Natural killer cell treated with Interleukin-12 subunit alpha and Interleukin-12 subunit beta and Interleukin-15 and Interleukin-18, amount 100 ng/mL, for 72 hours (primary cell): ENCODE measurements at regions not wholly inside any gene's neighbourhood (a gene's known extent, or its start where the extent isn't known, plus 50 kb on each side); places are given as distances from the start of the nearest gene placed in this dataset.

Experiments used
- ATAC-seq, 2 donors: fragments of 150-1000 bp; cut with Tn5 transposase in 1 of 2; sonication (Bioruptor Pico), chemical (Tn5 transposase) in 1 of 2; 2 replicates each; pipeline ENCODE4 v1.10.0; 2021
- DNase-seq: peaks from one replicate; pipeline ENCODE4 v3.0.0; 2022; ENCODE audit warnings: low spot score
- H3K27ac Mint-ChIP-seq, 2 donors: 1 replicate in 1 of 2; 2 replicates in 1 of 2; pipeline ENCODE4 v1.8.0; 2022; ENCODE audit warnings: mixed read lengths in 2 of 2, mild to moderate bottlenecking in 1 of 2, moderate library complexity in 1 of 2
- H3K27me3 Mint-ChIP-seq, 2 donors: 1 replicate in 1 of 2; 2 replicates in 1 of 2; pipeline ENCODE4 v1.8.0; 2022; ENCODE audit warnings: mixed read lengths in 2 of 2
- H3K36me3 Mint-ChIP-seq: one replicate; pipeline ENCODE4 v1.8.0; 2022; ENCODE audit warnings: mixed read lengths
- H3K4me1 Mint-ChIP-seq, 2 donors: 1 replicate in 1 of 2; 2 replicates in 1 of 2; pipeline ENCODE4 v1.8.0; 2022; ENCODE audit warnings: low read depth in 2 of 2, mixed read lengths in 2 of 2, mild to moderate bottlenecking in 1 of 2
- H3K4me3 Mint-ChIP-seq: one replicate; pipeline ENCODE4 v1.8.0; 2022; ENCODE audit warnings: mixed read lengths
- H3K9me3 Mint-ChIP-seq: 2 replicates; pipeline ENCODE4 v1.8.0; 2022; ENCODE audit warnings: mixed read lengths

DNA sequence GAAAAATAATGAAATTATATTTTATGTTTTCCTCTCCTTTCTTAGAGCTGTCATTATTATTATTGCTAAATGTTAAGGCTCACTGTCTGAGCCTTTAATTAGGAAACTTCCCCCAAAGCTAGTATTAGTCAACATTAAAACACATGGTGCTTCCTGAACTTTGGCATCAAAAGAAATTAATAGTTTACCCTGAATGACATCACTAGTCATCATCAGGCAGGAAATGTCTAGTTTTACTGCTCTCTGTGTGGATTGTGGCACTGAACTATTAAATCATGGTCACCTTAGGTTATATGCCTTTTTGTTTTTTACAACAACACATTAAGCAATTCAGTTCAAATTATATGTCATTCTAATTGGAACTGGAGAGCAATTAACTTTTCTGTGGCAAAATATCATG is 595.5 kb downstream of the SLITRK1 start:
- ATAC-seq = no peak
- H3K9me3 Mint-ChIP-seq = peaks cover 3% of the 10 kb centered on the region
- no peaks in the 10 kb centered on the region for H3K27me3 Mint-ChIP-seq

GRCh38 chr13:83281654-83282053 is 600.6 kb downstream of the SLITRK1 start:
- no peak for DNase-seq
- H3K27me3 Mint-ChIP-seq = no peaks in the 10 kb centered on the region
- no peaks in the 10 kb centered on the region for H3K36me3 Mint-ChIP-seq
- H3K27ac Mint-ChIP-seq = no peak overlapping the region
- H3K4me3 Mint-ChIP-seq = no peak overlapping the region
- no peak for ATAC-seq
- peaks cover 5% of the 10 kb centered on the region for H3K9me3 Mint-ChIP-seq
- H3K4me1 Mint-ChIP-seq = no peaks in the 10 kb centered on the region

More for the DNA sequence above, 595.5 kb downstream of the SLITRK1 start:
- no peaks in the 10 kb centered on the region for H3K36me3 Mint-ChIP-seq
- no peak overlapping the region for H3K4me3 Mint-ChIP-seq
- no peaks in the 10 kb centered on the region for H3K4me1 Mint-ChIP-seq
- H3K27ac Mint-ChIP-seq = no peak overlapping the region
- DNase-seq = no peak

DNA sequence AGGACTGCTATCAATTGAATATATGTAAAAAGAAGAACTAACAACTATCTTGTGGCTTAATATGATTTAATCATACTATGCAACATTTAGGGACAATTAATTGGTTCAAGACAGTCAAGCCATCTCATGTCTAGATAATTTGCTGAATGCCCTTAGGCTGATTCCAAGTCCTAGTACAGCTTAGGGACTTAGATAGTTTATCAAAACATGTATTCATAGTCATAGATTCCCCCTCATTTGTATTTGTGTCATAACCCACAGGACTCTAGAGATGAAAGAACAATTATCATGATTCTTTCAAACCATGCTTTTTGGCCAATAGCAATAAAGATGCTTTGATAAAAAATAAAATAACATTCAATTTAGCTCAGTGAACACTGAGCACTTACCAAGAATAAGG is 607.6 kb downstream of the SLITRK1 start:
- H3K27ac Mint-ChIP-seq = no peak overlapping the region
- no peak for ATAC-seq

GRCh38 chr13:83272652-83273240 is 609.5 kb downstream of the SLITRK1 start:
- peaks cover 3% of the 10 kb centered on the region for H3K9me3 Mint-ChIP-seq

More for the DNA sequence above, 607.6 kb downstream of the SLITRK1 start:
- Mint-ChIP-seq H3K27me3 (no peaks in the 10 kb centered on the region), H3K4me1 (no peaks in the 10 kb centered on the region), H3K4me3 (no peak overlapping the region), H3K36me3 (peaks cover 5% of the 10 kb centered on the region), H3K9me3 (peaks cover 3% of the 10 kb centered on the region)
- DNase-seq = no peak

DNA sequence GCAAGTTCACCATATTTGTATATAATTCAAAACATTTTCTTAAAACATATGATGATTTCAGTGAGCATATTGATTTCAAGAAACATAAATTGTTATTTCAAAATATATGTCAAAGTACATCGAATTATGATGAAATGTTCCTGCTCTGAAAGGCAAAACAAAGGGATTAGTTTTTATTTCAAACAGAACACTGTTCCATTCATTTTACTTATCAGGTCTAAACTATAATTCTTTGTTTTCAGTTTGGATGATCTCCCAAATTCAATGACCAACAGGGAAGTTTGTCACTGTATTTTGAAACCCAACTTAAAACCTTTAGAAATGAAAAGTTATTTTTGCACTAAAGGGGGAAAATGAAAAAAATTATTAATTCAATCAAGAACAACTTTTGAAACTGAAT is 610.2 kb downstream of the SLITRK1 start:
- Mint-ChIP-seq H3K27me3 (no peaks in the 10 kb centered on the region), H3K4me3 (no peak overlapping the region), H3K36me3 (peaks cover 7% of the 10 kb centered on the region), H3K4me1 (no peaks in the 10 kb centered on the region), H3K27ac (no peak overlapping the region), H3K9me3 (peaks cover 9% of the 10 kb centered on the region)
- no peak for DNase-seq
- no peak for ATAC-seq

More at GRCh38 chr13:83272652-83273240, 609.5 kb downstream of the SLITRK1 start:
- Mint-ChIP-seq H3K4me3 (no peak overlapping the region), H3K27ac (no peak overlapping the region), H3K36me3 (peaks cover 5% of the 10 kb centered on the region), H3K27me3 (no peaks in the 10 kb centered on the region), H3K4me1 (no peaks in the 10 kb centered on the region)
- no peak for ATAC-seq
- DNase-seq = no peak

DNA sequence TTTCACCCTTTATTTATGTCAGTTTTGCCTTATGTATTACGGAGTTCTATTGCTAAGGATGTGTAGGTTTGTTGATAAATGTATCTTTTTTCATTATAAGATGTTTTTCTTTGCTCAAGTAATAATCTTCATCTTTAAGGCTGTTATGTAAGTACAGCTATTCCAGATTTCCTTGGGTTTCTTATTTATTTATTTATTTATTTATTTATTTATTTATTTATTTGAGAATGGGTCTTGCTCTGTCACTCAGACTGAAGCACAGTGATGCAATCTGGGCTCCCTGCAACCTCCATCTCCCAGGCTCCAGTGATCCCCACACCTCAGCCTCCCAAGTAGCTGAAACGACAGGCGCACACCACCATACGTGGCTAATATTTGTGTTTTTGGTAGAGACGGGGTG is 617.0 kb downstream of the SLITRK1 start:
- peaks cover 22% of the 10 kb centered on the region for H3K9me3 Mint-ChIP-seq
- H3K27me3 Mint-ChIP-seq = no peaks in the 10 kb centered on the region
- DNase-seq (no peak), ATAC-seq (no peak)
- no peak overlapping the region for H3K4me3 Mint-ChIP-seq
- H3K4me1 Mint-ChIP-seq = no peaks in the 10 kb centered on the region
- H3K36me3 Mint-ChIP-seq = peaks cover 8% of the 10 kb centered on the region
- H3K27ac Mint-ChIP-seq = no peak overlapping the region

DNA sequence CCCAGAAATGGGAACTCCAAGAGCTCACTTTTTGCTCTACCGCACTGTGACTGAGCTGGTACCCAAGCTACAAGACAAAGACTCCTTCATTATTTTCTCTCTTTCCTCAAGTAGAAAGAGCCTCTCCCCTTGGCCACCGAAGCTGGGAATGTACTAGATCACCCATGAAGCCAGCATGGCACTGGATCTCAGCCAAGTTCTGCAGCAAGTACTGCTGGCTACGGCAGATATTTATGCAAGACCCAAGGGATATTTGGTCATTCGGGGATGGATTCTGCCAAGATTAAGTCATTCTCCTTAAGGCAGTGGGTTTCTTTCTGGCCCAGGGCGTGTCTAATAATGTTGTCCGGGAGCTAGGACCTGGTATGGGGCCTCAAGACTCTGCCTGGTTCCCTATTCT is 633.5 kb downstream of the SLITRK1 start:
- no peaks in the 10 kb centered on the region for H3K4me1 Mint-ChIP-seq
- no peak overlapping the region for H3K27ac Mint-ChIP-seq
- DNase-seq (no peak), ATAC-seq (no peak)
- no peaks in the 10 kb centered on the region for H3K27me3 Mint-ChIP-seq
- H3K9me3 Mint-ChIP-seq = peaks cover 24% of the 10 kb centered on the region
- no peak overlapping the region for H3K4me3 Mint-ChIP-seq
- H3K36me3 Mint-ChIP-seq = peaks cover 23% of the 10 kb centered on the region

GRCh38 chr13:83232626-83233025 is 649.6 kb downstream of the SLITRK1 start:
- ATAC-seq (no peak), DNase-seq (no peak)
- Mint-ChIP-seq H3K4me1 (no peaks in the 10 kb centered on the region), H3K9me3 (peaks cover 12% of the 10 kb centered on the region), H3K4me3 (no peak overlapping the region), H3K27me3 (no peaks in the 10 kb centered on the region), H3K27ac (no peak overlapping the region), H3K36me3 (no peaks in the 10 kb centered on the region)

GRCh38 chr13:83229574-83230305 is 652.5 kb downstream of the SLITRK1 start:
- no peaks in the 10 kb centered on the region for H3K27me3 Mint-ChIP-seq
- ATAC-seq (no peak), DNase-seq (no peak)
- no peak overlapping the region for H3K27ac Mint-ChIP-seq
- H3K4me3 Mint-ChIP-seq = no peak overlapping the region
- H3K9me3 Mint-ChIP-seq = peaks cover 10% of the 10 kb centered on the region
- H3K4me1 Mint-ChIP-seq = no peaks in the 10 kb centered on the region
- no peaks in the 10 kb centered on the region for H3K36me3 Mint-ChIP-seq

DNA sequence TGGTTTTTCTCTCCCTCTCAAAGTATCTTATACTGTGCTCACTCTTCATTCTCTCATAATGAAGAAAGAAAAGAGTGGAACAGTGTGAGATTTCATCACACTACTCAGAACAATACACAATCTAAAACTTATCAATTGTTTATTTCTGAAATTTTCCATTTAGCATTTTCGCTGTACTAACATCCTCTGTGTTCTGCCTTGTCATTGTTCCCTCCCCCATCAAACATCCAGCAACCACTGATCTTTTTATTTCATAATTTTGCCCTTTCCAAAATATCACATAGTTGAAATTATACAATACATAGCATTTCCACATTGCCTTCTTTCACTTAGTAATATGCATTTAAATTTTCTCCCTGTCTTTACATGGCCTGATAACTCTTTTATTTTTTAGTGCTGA is 658.7 kb downstream of the SLITRK1 start:
- no peak overlapping the region for H3K27ac Mint-ChIP-seq
- H3K27me3 Mint-ChIP-seq = no peaks in the 10 kb centered on the region
- H3K4me1 Mint-ChIP-seq = no peaks in the 10 kb centered on the region
- H3K4me3 Mint-ChIP-seq = no peak overlapping the region
- no peaks in the 10 kb centered on the region for H3K36me3 Mint-ChIP-seq
- ATAC-seq (no peak), DNase-seq (no peak)
- H3K9me3 Mint-ChIP-seq = peaks cover 16% of the 10 kb centered on the region

DNA sequence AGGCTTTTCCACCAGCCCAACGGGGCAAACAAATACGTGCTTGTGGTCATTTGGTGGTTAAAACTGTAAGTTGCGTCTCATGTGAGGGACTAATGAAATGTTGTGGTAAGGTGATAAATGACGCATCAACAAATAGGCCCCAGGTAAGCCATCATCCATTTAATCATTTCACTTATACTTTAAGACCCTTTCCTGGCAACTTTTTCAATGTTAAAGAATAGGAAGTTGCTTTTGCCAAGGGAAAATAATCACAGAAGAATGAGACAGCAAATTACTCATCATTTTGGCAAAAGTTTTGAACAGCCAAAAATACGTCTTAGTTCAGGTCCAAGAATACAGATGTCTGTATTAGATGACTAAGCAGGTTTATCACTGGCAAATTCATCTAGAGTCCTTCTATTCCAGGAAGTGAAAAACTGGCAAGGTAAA is 660.4 kb downstream of the SLITRK1 start:
- Mint-ChIP-seq H3K4me3 (no peak overlapping the region), H3K27ac (no peak overlapping the region), H3K4me1 (no peaks in the 10 kb centered on the region), H3K9me3 (peaks cover 13% of the 10 kb centered on the region), H3K36me3 (no peaks in the 10 kb centered on the region), H3K27me3 (no peaks in the 10 kb centered on the region)
- DNase-seq = no peak
- no peak for ATAC-seq

DNA sequence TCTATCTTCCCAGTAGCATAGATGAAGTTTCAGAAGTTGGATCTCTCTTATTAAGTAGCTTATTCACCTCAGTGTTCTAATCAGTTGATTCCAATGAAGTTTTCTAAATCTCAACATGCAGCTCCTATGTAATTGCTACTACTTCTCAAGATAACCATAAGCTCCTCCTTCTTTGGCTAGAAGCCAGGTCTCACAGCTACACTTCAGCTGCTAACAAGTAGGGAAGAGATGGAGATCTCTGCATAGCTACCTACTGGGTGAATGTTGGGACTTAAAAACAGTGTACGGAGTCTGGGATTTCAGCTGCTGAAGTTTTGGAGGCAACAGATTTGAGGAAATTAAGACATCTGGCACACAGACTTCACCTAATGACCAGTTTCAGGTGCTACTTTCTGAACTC is 661.0 kb downstream of the SLITRK1 start:
- Mint-ChIP-seq H3K4me1 (no peaks in the 10 kb centered on the region), H3K36me3 (no peaks in the 10 kb centered on the region), H3K27me3 (no peaks in the 10 kb centered on the region), H3K9me3 (peaks cover 13% of the 10 kb centered on the region), H3K27ac (no peak overlapping the region), H3K4me3 (no peak overlapping the region)
- ATAC-seq (no peak), DNase-seq (no peak)

DNA sequence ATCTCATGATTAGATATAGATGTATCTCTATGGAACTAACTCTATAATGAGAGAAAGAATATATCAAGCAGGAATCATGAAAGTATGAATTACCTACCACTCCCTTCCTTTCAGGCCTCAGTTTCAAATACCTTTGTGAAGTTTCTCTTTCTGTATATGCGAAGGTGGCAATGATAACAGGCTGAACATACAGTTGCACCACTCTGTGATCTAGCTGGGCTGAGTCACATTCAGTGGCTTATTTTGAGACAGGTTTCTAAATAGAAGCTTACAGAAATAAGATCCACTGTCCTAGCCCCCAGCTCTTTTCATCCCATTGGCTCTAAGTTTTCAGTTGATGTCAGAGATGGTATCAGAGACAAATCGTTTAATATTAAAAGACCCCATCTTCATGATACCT is 662.0 kb downstream of the SLITRK1 start:
- no peak for DNase-seq
- ATAC-seq = no peak
- Mint-ChIP-seq H3K9me3 (peaks cover 13% of the 10 kb centered on the region), H3K27ac (no peak overlapping the region), H3K27me3 (no peaks in the 10 kb centered on the region), H3K36me3 (no peaks in the 10 kb centered on the region), H3K4me3 (no peak overlapping the region), H3K4me1 (no peaks in the 10 kb centered on the region)

- Mint-ChIP-seq H3K36me3 (no peaks in the 10 kb centered on the region), H3K4me1 (no peaks in the 10 kb centered on the region), H3K9me3 (peaks cover 13% of the 10 kb centered on the region), H3K27me3 (no peaks in the 10 kb centered on the region), H3K4me3 (no peak overlapping the region), H3K27ac (no peak overlapping the region)
- DNase-seq (no peak), ATAC-seq (no peak)
Measured at GRCh38 chr13:83219832-83220231, 662.4 kb downstream of the SLITRK1 start.
